ENCODE measurements at regions not wholly inside any gene's neighbourhood (a gene's known extent, or its start where the extent isn't known, plus 50 kb on each side); places are given as distances from the start of the nearest gene placed in this dataset.
"Not testable (repeated sequence)": the region's sequence is repeated elsewhere in the genome, so short reads cannot be mapped to it uniquely, and the experiment has no call there.

GRCh38 chr15:77829331-77829730 is 196.6 kb upstream of the LINGO1 start:
- TF ChIP-seq POLR2A, CTCF (IDR thresholded peaks at IDR 0.05): not testable (repeated sequence)

All from thyroid gland (tissue), 4 donors.